Kidney (tissue), 13 donors: ENCODE measurements at regions not wholly inside any gene's neighbourhood (a gene's known extent, or its start where the extent isn't known, plus 50 kb on each side); places are given as distances from the start of the nearest gene placed in this dataset.

ENCODE experiments used
- DNase-seq, 5 donors: peaks; one replicate each; pipeline ENCODE4 v3.0.0-alpha.2; 2013 to 2020
- FAIRE-seq: peaks from 2 replicates; lab custom pipeline; 2012; peaks lifted over from hg19 to GRCh38; lab: Jason Lieb, UNC
- H3K27ac ChIP-seq, 2 donors: one replicate each; pipeline ENCODE4 v1.7.0; 2013; ENCODE audit warnings: low read depth in 2 of 2, low read length in 2 of 2, inconsistent platforms in 1 of 2
- H3K27me3 ChIP-seq: one replicate; pipeline ENCODE4 v1.7.1; 2013; ENCODE audit warnings: low read length, inconsistent platforms; ENCODE audit not compliant: control insufficient read depth, insufficient read depth
- H3K36me3 ChIP-seq, 3 donors: one replicate each; pipeline versions ENCODE4 v1.7.0 to v1.7.1; 2013; ENCODE audit warnings: low read length in 3 of 3, control low read depth in 1 of 3, inconsistent platforms in 1 of 3; ENCODE audit not compliant: insufficient read depth in 3 of 3, control insufficient read depth in 2 of 3
- H3K4me1 ChIP-seq, 3 donors: one replicate each; pipeline versions ENCODE4 v1.7.0 to v1.7.1; 2013; ENCODE audit warnings: low read length in 3 of 3, inconsistent platforms in 1 of 3, low read depth in 1 of 3; ENCODE audit not compliant: control insufficient read depth in 2 of 3, insufficient read depth in 2 of 3
- H3K4me3 ChIP-seq, 3 donors: one replicate each; pipeline versions ENCODE4 v1.7.0 to v1.8.1; 2013; ENCODE audit warnings: low read length in 3 of 3, control low read depth in 1 of 3, inconsistent platforms in 1 of 3
- H3K9ac ChIP-seq, 3 donors: one replicate each; pipeline versions ENCODE4 v1.7.0 to v1.7.1; 2013; ENCODE audit warnings: low read length in 3 of 3, control low read depth in 1 of 3, inconsistent platforms in 1 of 3
- H3K9me3 ChIP-seq, 3 donors: one replicate each; pipeline versions ENCODE4 v1.7.0 to v1.7.1; 2013; ENCODE audit warnings: low read length in 3 of 3, control low read depth in 1 of 3, inconsistent platforms in 1 of 3; ENCODE audit not compliant: control insufficient read depth in 2 of 3, insufficient read depth in 1 of 3
- CTCF ChIP-seq: IDR thresholded peaks from 3 replicates; pipeline ENCODE4 v1.5.1; 2012; ENCODE audit warnings: mild to moderate bottlenecking, moderate library complexity, borderline replicate concordance; ENCODE audit not compliant: insufficient read depth; ENCODE audit errors: extremely low read depth
- intact Hi-C: fragments of 100-400 bp; cut with DNase I; formaldehyde crosslinking; loops from one replicate; pipeline ENCODE4 v1.11.1; 2022
- donor health status: control.
- donor health status: control.
- donor health status: control.
- donor health status: control.
- donor health status: control.
- donor health status: DM: yes; HTN: yes; CAD: no.
- donor health status: Normal renal cell carcinoma (clear cell type).

GRCh38 chr12:15272376-15272775, 49.9 kb upstream of the PTPRO start:
- no peak for TF ChIP-seq CTCF
- Histone ChIP-seq H3K9ac (no peak overlapping the region), H3K27me3 (no peaks in the 10 kb centered on the region), H3K36me3 (no peaks in the 10 kb centered on the region), H3K27ac (no peak overlapping the region), H3K4me1 (peaks cover 0 to 2% (median 0%) of the 10 kb centered on the region in 3 donors), H3K4me3 (no peak overlapping the region), H3K9me3 (no peaks in the 10 kb centered on the region)
- FAIRE-seq (no peak), DNase-seq (no peak)
- intact Hi-C loops = loop anchor here (10.0 kb wide), 1 partner anchor 582 kb away; no protein-coding TSS in a partner anchor
